Progenitor cell of endocrine pancreas (in vitro differentiated cells): ENCODE measurements at regions not wholly inside any gene's neighbourhood (a gene's known extent, or its start where the extent isn't known, plus 50 kb on each side); places are given as distances from the start of the nearest gene placed in this dataset.

Source experiments
- DNase-seq: peaks from one replicate; pipeline ENCODE4 v3.0.0; 2021; ENCODE audit warnings: low spot score; ENCODE audit not compliant: unreplicated experiment
- H3K27ac Mint-ChIP-seq: 2 replicates; pipeline ENCODE4 v1.8.0; 2021; ENCODE audit warnings: mild to moderate bottlenecking, moderate library complexity, mixed read lengths
- H3K27me3 Mint-ChIP-seq: 2 replicates; pipeline ENCODE4 v1.8.0; 2021; ENCODE audit warnings: mixed read lengths
- H3K36me3 Mint-ChIP-seq: 2 replicates; pipeline ENCODE4 v1.8.0; 2022; ENCODE audit warnings: mixed read lengths; ENCODE audit not compliant: insufficient read depth
- H3K4me1 Mint-ChIP-seq: 2 replicates; pipeline ENCODE4 v1.8.0; 2021; ENCODE audit warnings: low read depth, mixed read lengths
- H3K4me3 Mint-ChIP-seq: 2 replicates; pipeline ENCODE4 v1.8.0; 2021; ENCODE audit warnings: low read depth, mild to moderate bottlenecking, moderate library complexity, mixed read lengths
- H3K9me3 Mint-ChIP-seq: 2 replicates; pipeline ENCODE4 v1.8.0; 2021; ENCODE audit warnings: low read depth, mixed read lengths
- TF ChIP-seq, protein P1 (sequence below): fragments of 200-600 bp; sonication (generic); IDR thresholded peaks from one replicate; pipeline ENCODE4 v1.5.0; 2021; ENCODE audit warnings: antibody characterized with exemption, mild to moderate bottlenecking; ENCODE audit not compliant: unreplicated experiment

DNA sequence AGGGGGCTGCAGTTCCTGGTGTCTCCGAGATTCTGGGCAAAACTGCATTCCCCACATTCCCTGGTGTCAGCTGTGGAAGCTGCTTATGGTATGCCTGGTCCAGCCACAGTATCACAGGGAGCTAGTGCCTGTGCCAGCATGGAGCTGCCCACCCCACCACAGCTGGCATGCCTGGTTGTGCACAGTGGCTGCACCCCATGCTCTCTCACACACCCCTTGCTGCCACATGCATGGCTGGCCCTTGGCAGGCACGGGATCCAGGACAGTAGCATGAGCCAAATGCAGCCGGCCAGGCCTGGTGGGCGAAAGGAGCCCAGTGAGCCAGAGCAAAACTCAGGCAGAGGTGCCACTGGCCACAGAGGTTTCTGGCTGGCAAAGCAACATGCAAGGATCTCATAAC is 418.0 kb upstream of the SPOCK3 start:
- Mint-ChIP-seq H3K36me3 (no peaks in the 10 kb centered on the region), H3K4me3 (no peak overlapping the region), H3K4me1 (no peaks in the 10 kb centered on the region), H3K27ac (no peak overlapping the region), H3K27me3 (no peaks in the 10 kb centered on the region), H3K9me3 (peaks cover 11% of the 10 kb centered on the region)
- TF ChIP-seq, protein P1, sequence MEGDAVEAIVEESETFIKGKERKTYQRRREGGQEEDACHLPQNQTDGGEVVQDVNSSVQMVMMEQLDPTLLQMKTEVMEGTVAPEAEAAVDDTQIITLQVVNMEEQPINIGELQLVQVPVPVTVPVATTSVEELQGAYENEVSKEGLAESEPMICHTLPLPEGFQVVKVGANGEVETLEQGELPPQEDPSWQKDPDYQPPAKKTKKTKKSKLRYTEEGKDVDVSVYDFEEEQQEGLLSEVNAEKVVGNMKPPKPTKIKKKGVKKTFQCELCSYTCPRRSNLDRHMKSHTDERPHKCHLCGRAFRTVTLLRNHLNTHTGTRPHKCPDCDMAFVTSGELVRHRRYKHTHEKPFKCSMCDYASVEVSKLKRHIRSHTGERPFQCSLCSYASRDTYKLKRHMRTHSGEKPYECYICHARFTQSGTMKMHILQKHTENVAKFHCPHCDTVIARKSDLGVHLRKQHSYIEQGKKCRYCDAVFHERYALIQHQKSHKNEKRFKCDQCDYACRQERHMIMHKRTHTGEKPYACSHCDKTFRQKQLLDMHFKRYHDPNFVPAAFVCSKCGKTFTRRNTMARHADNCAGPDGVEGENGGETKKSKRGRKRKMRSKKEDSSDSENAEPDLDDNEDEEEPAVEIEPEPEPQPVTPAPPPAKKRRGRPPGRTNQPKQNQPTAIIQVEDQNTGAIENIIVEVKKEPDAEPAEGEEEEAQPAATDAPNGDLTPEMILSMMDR = no peak
- no peak for DNase-seq

DNA sequence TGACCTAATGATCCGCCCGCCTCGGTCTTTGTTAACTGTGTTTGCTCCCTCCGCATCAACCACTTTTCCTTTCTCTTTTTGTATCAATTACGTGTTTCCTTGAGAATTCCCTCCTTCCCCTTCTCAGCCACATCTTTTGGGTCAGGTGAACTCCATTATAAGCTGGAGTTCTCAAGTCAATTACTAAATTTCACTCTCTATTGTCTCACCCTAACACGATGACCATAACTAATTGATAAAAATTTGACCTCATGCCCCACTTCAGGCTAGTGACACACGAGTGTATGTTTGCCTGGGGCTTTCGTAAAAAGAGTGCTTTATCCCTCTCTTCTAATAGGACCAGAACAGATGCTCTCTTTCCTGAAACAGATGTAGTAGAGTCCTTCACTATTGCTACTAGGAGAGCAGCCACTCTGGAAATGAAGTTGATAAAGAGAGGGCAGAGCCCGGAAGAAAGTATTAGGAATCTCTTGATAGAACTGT is 403.6 kb upstream of the ANXA10 start:
- H3K27ac Mint-ChIP-seq = no peak overlapping the region
- H3K9me3 Mint-ChIP-seq = peaks cover 4% of the 10 kb centered on the region
- no peaks in the 10 kb centered on the region for H3K4me1 Mint-ChIP-seq
- TF ChIP-seq, protein P1 = no peak
- H3K27me3 Mint-ChIP-seq = no peaks in the 10 kb centered on the region
- H3K4me3 Mint-ChIP-seq = peak overlapping the region; percentile 52
- DNase-seq = no peak
- H3K36me3 Mint-ChIP-seq = no peaks in the 10 kb centered on the region

DNA sequence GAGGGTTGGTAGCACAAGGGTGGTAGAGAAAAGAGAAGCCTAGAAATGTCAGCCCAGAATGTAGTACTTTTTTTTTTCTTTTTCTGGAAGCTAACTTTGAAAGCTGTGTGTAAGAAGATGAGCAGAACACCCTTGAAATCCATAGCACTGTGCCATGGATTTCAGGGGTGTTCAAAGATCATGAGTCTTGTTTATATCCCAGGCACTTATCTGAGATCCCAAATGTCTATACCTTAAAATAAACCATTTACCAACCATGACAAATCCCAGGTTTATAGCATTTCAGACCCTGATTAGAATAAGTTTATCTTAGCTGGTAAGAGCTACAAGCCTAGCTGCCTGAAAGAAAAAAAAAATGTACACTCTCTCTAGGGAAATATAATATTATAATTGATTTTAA is 389.9 kb upstream of the ANXA10 start:
- Mint-ChIP-seq H3K27ac (no peak overlapping the region), H3K4me1 (no peaks in the 10 kb centered on the region), H3K36me3 (no peaks in the 10 kb centered on the region), H3K27me3 (no peaks in the 10 kb centered on the region), H3K4me3 (no peak overlapping the region), H3K9me3 (no peaks in the 10 kb centered on the region)
- DNase-seq = no peak
- TF ChIP-seq, protein P1 = no peak

DNA sequence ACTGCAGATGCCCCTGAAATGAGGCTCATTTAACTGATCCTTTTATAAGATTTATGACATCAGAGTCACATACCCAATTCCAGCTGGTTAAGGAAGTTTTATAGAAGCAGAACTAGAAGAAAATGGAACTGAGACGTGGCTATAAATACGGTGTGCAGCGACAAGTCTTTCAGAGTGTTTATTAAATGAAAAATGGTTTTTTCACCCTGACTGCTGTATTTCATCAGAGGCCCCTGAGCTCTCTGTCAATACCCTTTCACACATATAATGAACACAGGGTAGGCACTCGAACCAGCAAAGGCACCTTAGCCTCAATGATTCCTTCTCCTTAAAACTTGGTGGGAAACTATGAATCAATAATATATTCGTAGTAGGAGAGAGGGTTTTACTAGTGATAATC is 380.8 kb upstream of the ANXA10 start:
- no peak for DNase-seq
- H3K4me3 Mint-ChIP-seq = no peak overlapping the region
- no peak overlapping the region for H3K27ac Mint-ChIP-seq
- no peaks in the 10 kb centered on the region for H3K4me1 Mint-ChIP-seq
- no peaks in the 10 kb centered on the region for H3K36me3 Mint-ChIP-seq
- no peaks in the 10 kb centered on the region for H3K27me3 Mint-ChIP-seq
- TF ChIP-seq, protein P1 = no peak
- H3K9me3 Mint-ChIP-seq = no peaks in the 10 kb centered on the region

DNA sequence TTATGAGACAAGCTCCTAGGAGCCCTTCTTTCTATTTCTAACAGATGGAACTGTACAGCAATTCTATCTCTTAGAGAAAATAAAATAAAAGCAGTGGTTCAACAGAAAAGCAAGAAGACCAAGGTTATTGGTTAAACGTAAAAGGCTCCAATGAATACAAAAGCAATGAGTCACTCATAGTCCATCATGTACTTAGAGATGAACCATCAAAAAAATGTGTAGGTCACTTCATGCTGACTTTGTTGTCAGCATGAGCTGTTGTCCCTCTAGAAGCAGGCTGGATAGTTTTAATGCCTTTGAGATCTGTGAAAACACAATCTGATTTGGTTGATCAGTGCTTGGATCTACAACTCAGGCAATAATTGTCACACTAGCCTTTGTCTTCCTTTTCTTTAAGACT is 378.6 kb upstream of the ANXA10 start:
- H3K27me3 Mint-ChIP-seq = no peaks in the 10 kb centered on the region
- TF ChIP-seq, protein P1 = no peak
- H3K36me3 Mint-ChIP-seq = no peaks in the 10 kb centered on the region
- no peak overlapping the region for H3K27ac Mint-ChIP-seq
- no peak for DNase-seq
- no peak overlapping the region for H3K4me3 Mint-ChIP-seq
- H3K4me1 Mint-ChIP-seq = no peaks in the 10 kb centered on the region
- no peaks in the 10 kb centered on the region for H3K9me3 Mint-ChIP-seq
